ENCODE measurements at regions not wholly inside any gene's neighbourhood (a gene's known extent, or its start where the extent isn't known, plus 50 kb on each side); places are given as distances from the start of the nearest gene placed in this dataset.

DNA sequence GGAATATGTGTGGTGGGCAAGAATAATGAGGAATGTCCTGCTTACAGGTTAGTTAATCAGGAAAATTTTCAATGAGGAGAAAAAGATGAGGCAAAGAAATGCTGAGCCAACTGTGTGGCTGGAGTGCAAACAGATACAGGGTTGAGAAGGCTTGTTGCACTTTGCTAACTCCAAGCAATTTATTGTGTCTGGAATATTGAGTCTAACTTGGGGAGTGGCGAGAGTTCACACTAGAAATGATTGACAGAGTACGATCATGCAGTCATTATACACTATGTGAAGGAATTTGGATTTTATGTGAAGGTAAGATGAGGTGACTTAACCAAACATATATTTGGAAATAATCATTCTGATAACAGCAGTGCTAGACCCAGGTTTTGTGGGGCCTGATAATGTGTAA lies 185.0 kb upstream of the ELAC2 start:
- Histone ChIP-seq H4K20me1 (replicated peaks; ENCODE audit: insufficient read depth) (no peaks in the 10 kb centered on the region), H3K9me2 (ENCODE audit: insufficient read depth) (peaks cover 7% of the 10 kb centered on the region), H3K79me2 (replicated peaks; ENCODE audit: insufficient read depth) (no peaks in the 10 kb centered on the region), H3F3A (replicated peaks; ENCODE audit: low read depth) (no peaks in the 10 kb centered on the region), H2AFZ (no peak overlapping the region), H3K4me3 (no peak overlapping the region), H3K4me1 (ENCODE audit: insufficient read depth) (no peaks in the 10 kb centered on the region), H3K27me3 (ENCODE audit: insufficient read depth) (no peaks in the 10 kb centered on the region), H3K4me2 (no peak overlapping the region), H3K27ac (ENCODE audit: low read depth) (no peak overlapping the region), H3K36me3 (ENCODE audit: insufficient read depth) (no peaks in the 10 kb centered on the region)
- Mint-ChIP-seq H3K4me3 (no peak overlapping the region), H3K36me3 (ENCODE audit: low read depth) (no peaks in the 10 kb centered on the region), H3K4me1 (no peaks in the 10 kb centered on the region), H3K27me3 (ENCODE audit: insufficient read depth, low read depth, poor library complexity) (no peaks in the 10 kb centered on the region), H3K27ac (no peak overlapping the region), H3K9me3 (no peaks in the 10 kb centered on the region)
- TF ChIP-seq ZNF331 (CRISPR knock-in tag; IDR thresholded peaks at IDR 0.05; ENCODE audit: low read depth) (no peak), NANOG (IDR thresholded peaks at IDR 0.05; ENCODE audit: borderline replicate concordance) (no peak), ZNF114 (CRISPR knock-in tag; IDR thresholded peaks at IDR 0.05) (no peak), ZNF462 (CRISPR knock-in tag; IDR thresholded peaks at IDR 0.05) (no peak), STAT1 (IDR thresholded peaks at IDR 0.05; ENCODE audit: unreplicated experiment) (no peak), EZH2 (IDR thresholded peaks at IDR 0.05; ENCODE audit: low read depth, unreplicated experiment) (no peak), EZH2phosphoT487 (IDR thresholded peaks at IDR 0.05; ENCODE audit: unreplicated experiment) (no peak), CREB1 (CRISPR knock-in tag; IDR thresholded peaks at IDR 0.05; ENCODE audit: low read depth) (no peak), JUNB (IDR thresholded peaks at IDR 0.05; ENCODE audit: unreplicated experiment) (no peak), POLR2AphosphoS5 (IDR thresholded peaks at IDR 0.05; ENCODE audit: low read depth) (no peak), REST (IDR thresholded peaks at IDR 0.05; ENCODE audit: unreplicated experiment) (no peak)
- TF ChIP-seq, protein P1, sequence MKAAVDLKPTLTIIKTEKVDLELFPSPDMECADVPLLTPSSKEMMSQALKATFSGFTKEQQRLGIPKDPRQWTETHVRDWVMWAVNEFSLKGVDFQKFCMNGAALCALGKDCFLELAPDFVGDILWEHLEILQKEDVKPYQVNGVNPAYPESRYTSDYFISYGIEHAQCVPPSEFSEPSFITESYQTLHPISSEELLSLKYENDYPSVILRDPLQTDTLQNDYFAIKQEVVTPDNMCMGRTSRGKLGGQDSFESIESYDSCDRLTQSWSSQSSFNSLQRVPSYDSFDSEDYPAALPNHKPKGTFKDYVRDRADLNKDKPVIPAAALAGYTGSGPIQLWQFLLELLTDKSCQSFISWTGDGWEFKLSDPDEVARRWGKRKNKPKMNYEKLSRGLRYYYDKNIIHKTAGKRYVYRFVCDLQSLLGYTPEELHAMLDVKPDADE (IDR thresholded peaks at IDR 0.05) = no peak
- TF ChIP-seq, protein P2, sequence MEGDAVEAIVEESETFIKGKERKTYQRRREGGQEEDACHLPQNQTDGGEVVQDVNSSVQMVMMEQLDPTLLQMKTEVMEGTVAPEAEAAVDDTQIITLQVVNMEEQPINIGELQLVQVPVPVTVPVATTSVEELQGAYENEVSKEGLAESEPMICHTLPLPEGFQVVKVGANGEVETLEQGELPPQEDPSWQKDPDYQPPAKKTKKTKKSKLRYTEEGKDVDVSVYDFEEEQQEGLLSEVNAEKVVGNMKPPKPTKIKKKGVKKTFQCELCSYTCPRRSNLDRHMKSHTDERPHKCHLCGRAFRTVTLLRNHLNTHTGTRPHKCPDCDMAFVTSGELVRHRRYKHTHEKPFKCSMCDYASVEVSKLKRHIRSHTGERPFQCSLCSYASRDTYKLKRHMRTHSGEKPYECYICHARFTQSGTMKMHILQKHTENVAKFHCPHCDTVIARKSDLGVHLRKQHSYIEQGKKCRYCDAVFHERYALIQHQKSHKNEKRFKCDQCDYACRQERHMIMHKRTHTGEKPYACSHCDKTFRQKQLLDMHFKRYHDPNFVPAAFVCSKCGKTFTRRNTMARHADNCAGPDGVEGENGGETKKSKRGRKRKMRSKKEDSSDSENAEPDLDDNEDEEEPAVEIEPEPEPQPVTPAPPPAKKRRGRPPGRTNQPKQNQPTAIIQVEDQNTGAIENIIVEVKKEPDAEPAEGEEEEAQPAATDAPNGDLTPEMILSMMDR (conservative IDR thresholded peaks at IDR 0.05; ENCODE audit: low read depth in 2 of 2) = no peak
- no peak for DNase-seq (ENCODE audit: low spot score)
- no peak for ATAC-seq
